WTC11 (cell line): ENCODE measurements at regions not wholly inside any gene's neighbourhood (a gene's known extent, or its start where the extent isn't known, plus 50 kb on each side); places are given as distances from the start of the nearest gene placed in this dataset.

Source experiments
- ETV6 ChIP-seq: sonication (generic); formaldehyde crosslinking; IDR thresholded peaks from 2 replicates; pipeline ENCODE4 v1.8.1; 2022; ENCODE audit warnings: mild to moderate bottlenecking, missing genetic modification reagents
- MAX ChIP-seq: sonication (generic); formaldehyde crosslinking; IDR thresholded peaks from 2 replicates; pipeline ENCODE4 v1.8.0; 2022; ENCODE audit warnings: mild to moderate bottlenecking, missing genetic modification reagents
- NR2C2 ChIP-seq: sonication (generic); formaldehyde crosslinking; IDR thresholded peaks from 2 replicates; pipeline ENCODE4 v1.8.0; 2022; ENCODE audit warnings: mild to moderate bottlenecking, missing genetic modification reagents
- TF ChIP-seq, protein P1 (sequence below): sonication (generic); formaldehyde crosslinking; IDR thresholded peaks from 2 replicates; pipeline ENCODE4 v1.8.1; 2023; ENCODE audit warnings: mild to moderate bottlenecking, moderate library complexity, missing genetic modification reagents

DNA sequence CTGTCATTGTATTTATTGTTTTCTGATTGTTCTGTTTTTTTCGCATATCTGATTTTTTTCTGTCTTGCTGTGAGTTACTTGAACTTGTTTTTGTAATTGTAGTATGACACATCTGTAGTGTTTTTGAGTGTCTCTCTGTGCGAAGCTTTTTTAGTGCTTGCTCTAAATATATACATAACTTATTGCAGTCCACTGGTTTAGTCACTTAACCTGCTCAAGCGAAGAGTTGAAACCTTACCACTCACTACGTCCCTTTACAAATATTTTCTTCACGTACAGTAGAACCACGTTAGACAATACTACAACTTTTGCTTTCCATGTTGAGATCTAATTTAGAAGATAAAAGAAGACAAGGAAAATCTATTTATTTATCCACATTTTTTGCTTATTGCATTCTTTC, 713.0 kb upstream of the GRM7 start:
- TF ChIP-seq ETV6 (CRISPR knock-in tag), result no peak
- TF ChIP-seq NR2C2 (CRISPR knock-in tag), result no peak
- TF ChIP-seq, protein P1, sequence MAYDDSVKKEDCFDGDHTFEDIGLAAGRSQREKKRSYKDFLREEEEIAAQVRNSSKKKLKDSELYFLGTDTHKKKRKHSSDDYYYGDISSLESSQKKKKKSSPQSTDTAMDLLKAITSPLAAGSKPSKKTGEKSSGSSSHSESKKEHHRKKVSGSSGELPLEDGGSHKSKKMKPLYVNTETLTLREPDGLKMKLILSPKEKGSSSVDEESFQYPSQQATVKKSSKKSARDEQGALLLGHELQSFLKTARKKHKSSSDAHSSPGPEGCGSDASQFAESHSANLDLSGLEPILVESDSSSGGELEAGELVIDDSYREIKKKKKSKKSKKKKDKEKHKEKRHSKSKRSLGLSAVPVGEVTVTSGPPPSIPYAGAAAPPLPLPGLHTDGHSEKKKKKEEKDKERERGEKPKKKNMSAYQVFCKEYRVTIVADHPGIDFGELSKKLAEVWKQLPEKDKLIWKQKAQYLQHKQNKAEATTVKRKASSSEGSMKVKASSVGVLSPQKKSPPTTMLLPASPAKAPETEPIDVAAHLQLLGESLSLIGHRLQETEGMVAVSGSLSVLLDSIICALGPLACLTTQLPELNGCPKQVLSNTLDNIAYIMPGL, result no peak
- TF ChIP-seq MAX (CRISPR knock-in tag), result no peak
